ENCODE measurements at regions not wholly inside any gene's neighbourhood (a gene's known extent, or its start where the extent isn't known, plus 50 kb on each side); places are given as distances from the start of the nearest gene placed in this dataset.

DNA sequence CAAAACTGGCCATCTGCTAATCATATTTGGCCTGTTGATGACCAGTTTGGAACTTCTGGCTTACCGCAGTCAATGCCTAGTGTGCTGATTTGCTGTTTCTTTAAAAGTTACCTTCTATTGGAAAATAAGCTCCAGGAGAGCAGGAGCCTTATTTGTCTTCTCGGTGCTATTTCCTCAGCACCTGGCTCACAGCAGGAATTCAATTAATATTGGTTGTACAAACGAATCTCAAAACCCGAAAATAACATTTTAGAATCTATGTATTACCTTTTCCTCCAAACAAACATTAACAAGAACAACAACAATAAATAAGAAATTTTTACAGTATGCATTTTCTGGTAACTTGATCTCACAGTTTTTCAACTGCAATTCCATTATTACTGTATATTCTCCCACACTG is 1080.7 kb upstream of the MAP3K7 start:
- no peak overlapping the region for H3K4me3 ChIP-seq (ENCODE audit: low read depth, low read length)
- TF ChIP-seq POLR2A (IDR thresholded peaks at IDR 0.05; ENCODE audit: extremely low read depth, insufficient read length) (no peak), MYC (IDR thresholded peaks at IDR 0.05; ENCODE audit: low read depth, low read length) (no peak)
- no peak for DNase-seq (ENCODE audit: low read depth)

DNA sequence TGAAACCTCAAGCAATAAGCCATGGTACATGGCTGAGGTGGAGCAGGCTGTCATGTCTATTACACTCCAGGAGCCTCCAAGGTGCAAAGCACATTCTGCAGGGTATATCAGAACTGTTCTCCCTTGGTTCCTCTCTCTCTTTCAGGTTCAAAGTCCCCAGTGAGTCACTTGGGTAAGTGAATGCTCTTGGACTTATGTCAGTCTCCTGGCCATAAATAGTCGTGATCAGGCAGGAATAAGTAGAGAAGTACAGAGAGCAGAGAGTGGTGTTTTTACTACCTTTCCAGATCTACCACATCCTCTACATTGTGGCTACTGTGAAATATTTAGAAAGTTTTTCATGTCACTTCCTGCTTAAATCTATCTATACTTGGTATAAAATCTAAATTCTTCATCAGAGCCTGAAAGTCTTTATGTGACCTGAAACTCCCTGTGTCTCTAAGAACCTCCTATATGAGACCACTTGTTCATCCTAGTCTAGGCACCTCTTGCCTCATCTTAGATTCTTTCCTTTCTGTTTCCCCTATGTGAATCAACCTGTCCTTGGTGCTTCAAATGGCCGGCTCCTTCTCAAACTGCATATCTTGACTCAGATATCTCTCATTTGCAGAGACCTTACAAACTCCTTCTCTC is 1077.6 kb upstream of the MAP3K7 start:
- H3K4me3 ChIP-seq (ENCODE audit: low read depth, low read length) = no peak overlapping the region
- no peak for DNase-seq (ENCODE audit: low read depth)
- no peak for TF ChIP-seq POLR2A (IDR thresholded peaks at IDR 0.05; ENCODE audit: extremely low read depth, insufficient read length)
- TF ChIP-seq, protein P1, sequence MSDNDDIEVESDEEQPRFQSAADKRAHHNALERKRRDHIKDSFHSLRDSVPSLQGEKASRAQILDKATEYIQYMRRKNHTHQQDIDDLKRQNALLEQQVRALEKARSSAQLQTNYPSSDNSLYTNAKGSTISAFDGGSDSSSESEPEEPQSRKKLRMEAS (IDR thresholded peaks at IDR 0.05; ENCODE audit: low read depth, low read length) = no peak
- TF ChIP-seq, protein P2, sequence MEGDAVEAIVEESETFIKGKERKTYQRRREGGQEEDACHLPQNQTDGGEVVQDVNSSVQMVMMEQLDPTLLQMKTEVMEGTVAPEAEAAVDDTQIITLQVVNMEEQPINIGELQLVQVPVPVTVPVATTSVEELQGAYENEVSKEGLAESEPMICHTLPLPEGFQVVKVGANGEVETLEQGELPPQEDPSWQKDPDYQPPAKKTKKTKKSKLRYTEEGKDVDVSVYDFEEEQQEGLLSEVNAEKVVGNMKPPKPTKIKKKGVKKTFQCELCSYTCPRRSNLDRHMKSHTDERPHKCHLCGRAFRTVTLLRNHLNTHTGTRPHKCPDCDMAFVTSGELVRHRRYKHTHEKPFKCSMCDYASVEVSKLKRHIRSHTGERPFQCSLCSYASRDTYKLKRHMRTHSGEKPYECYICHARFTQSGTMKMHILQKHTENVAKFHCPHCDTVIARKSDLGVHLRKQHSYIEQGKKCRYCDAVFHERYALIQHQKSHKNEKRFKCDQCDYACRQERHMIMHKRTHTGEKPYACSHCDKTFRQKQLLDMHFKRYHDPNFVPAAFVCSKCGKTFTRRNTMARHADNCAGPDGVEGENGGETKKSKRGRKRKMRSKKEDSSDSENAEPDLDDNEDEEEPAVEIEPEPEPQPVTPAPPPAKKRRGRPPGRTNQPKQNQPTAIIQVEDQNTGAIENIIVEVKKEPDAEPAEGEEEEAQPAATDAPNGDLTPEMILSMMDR (IDR thresholded peaks at IDR 0.05; ENCODE audit: low read depth, low read length) = no peak
- no peak for TF ChIP-seq MYC (IDR thresholded peaks at IDR 0.05; ENCODE audit: low read depth, low read length)

DNA sequence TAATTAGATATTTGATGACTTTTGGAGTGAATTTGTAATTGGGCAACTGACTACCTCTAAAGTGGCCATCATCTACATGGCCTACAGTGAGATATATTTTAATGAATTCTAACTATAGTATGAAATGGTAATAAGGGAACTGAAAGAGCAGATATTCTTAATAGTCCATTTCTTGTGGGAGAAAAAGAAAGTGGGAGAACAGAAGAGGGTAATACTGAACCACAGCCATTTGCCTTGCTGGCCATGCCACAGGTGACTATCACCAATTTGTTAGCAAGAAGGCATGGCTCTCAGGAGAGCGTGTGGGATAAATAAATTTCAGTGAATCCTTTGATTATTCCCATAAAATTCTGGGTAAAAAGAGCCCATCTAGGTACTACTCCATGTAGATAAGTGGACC is 1074.0 kb upstream of the MAP3K7 start:
- TF ChIP-seq, protein P2 (IDR thresholded peaks at IDR 0.05; ENCODE audit: low read depth, low read length) = no peak
- TF ChIP-seq, protein P1 (IDR thresholded peaks at IDR 0.05; ENCODE audit: low read depth, low read length) = no peak
- TF ChIP-seq MYC (IDR thresholded peaks at IDR 0.05; ENCODE audit: low read depth, low read length) (no peak), POLR2A (IDR thresholded peaks at IDR 0.05; ENCODE audit: extremely low read depth, insufficient read length) (no peak)
- no peak for DNase-seq (ENCODE audit: low read depth)

DNA sequence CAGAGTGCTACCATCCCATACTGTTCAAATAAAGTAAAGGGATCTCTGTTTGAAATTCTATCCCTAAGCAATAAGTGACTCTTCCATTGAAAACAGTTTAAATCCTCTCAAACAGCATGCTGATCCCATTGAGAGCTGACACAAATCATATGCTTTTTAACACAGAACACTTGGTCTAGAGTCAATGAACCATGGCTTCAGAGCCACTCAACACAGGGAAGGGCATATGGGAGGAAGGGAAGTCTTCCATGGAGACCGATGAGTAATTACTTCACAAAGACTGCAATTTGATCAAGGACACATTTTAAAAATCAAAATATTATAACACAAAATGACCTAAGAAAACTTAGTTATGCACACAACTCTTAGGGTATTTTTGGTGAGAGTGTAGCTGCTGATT is 1073.0 kb upstream of the MAP3K7 start:
- TF ChIP-seq, protein P2 (IDR thresholded peaks at IDR 0.05; ENCODE audit: low read depth, low read length) = no peak
- no peak for TF ChIP-seq MYC (IDR thresholded peaks at IDR 0.05; ENCODE audit: low read depth, low read length)
- TF ChIP-seq, protein P1 (IDR thresholded peaks at IDR 0.05; ENCODE audit: low read depth, low read length) = no peak
- DNase-seq (ENCODE audit: low read depth) = no peak
- H3K4me3 ChIP-seq (ENCODE audit: low read depth, low read length) = no peak overlapping the region

More for the DNA sequence above, 1074.0 kb upstream of the MAP3K7 start:
- no peak overlapping the region for H3K4me3 ChIP-seq (ENCODE audit: low read depth, low read length)

DNA sequence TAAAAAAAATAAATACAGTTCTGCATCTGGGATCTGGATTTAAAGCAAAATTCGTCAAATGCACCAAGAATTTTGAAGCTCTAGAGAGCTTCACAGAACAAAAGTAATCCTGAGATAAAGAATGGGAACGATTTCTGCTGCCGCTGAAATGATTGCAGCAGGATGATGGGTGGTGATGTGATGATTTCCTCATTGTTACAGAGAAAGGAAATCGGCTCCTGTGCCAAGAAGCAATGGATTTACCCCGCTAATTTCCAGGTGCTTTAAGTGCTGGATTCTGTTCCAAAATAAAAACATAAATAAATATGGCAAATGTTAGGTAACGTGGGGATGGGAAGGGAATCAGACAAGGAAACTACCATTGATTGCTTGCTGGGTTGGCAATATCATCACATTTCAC is 1067.9 kb upstream of the MAP3K7 start:
- no peak overlapping the region for H3K4me3 ChIP-seq (ENCODE audit: low read depth, low read length)
- TF ChIP-seq MYC (IDR thresholded peaks at IDR 0.05; ENCODE audit: low read depth, low read length) = no peak
- no peak for DNase-seq (ENCODE audit: low read depth)

DNA sequence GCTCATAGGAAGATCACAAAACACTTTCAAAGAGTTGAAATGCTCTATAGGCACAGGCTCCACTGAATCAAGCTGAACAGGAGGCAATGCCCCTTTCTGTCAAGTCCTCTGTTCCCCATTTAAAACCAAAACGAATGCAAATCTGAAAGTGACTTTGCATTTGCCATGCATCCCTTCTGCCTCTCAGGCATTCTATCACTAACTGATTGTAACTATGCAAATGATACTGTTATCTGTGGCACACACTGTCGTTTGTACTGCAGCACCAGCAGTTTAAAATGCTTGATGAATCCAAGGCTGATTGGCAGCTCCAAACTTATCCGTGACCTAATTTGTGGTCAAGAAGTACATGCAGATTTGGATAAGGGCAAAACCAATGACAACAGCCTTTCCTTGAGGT is 1067.5 kb upstream of the MAP3K7 start:
- no peak for DNase-seq (ENCODE audit: low read depth)
- TF ChIP-seq, protein P1 (IDR thresholded peaks at IDR 0.05; ENCODE audit: low read depth, low read length) = no peak
- H3K4me3 ChIP-seq (ENCODE audit: low read depth, low read length) = no peak overlapping the region

DNA sequence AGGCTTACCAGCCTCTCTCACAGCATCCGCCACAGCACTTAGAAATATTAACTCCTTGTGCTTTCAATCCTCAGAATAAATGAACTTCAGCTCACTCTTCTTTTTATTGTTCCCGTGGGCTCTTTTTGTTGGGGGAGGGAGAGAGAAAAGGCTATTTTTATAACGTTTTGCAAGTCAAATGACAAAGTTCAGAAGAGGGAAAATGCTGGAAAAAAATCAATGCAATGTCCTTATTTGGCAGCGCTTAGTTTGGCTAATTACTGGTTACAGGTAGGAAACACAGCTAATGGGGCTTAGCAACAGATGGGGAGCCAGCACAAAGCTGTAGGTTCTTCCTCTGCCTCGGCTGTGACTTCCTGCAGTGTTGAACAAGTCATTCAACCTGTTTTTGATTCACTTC is 1067.0 kb upstream of the MAP3K7 start:
- DNase-seq (ENCODE audit: low read depth) = no peak
- TF ChIP-seq, protein P2 (IDR thresholded peaks at IDR 0.05; ENCODE audit: low read depth, low read length) = no peak
- TF ChIP-seq POLR2A (IDR thresholded peaks at IDR 0.05; ENCODE audit: extremely low read depth, insufficient read length) = no peak
- TF ChIP-seq, protein P1 (IDR thresholded peaks at IDR 0.05; ENCODE audit: low read depth, low read length) = no peak
- TF ChIP-seq MYC (IDR thresholded peaks at IDR 0.05; ENCODE audit: low read depth, low read length) = no peak
- H3K4me3 ChIP-seq (ENCODE audit: low read depth, low read length) = no peak overlapping the region
